ENCODE measurements at regions not wholly inside any gene's neighbourhood (a gene's known extent, or its start where the extent isn't known, plus 50 kb on each side); places are given as distances from the start of the nearest gene placed in this dataset.
"Not testable (repeated sequence)": the region's sequence is repeated elsewhere in the genome, so short reads cannot be mapped to it uniquely, and the experiment has no call there.

- not testable (repeated sequence) for TF ChIP-seq POLR2A (IDR thresholded peaks at IDR 0.05; ENCODE audit: low read depth, low read length); POLR2AphosphoS5 (IDR thresholded peaks at IDR 0.05; ENCODE audit: low read depth, low read length); TAF1 (IDR thresholded peaks at IDR 0.05; ENCODE audit: low read depth, low read length); SPI1 (IDR thresholded peaks at IDR 0.05; ENCODE audit: low read depth, low read length); POU2F2 (IDR thresholded peaks at IDR 0.05; ENCODE audit: low read depth, low read length); PAX5 (IDR thresholded peaks at IDR 0.05; ENCODE audit: insufficient read depth, low read length, severe bottlenecking)
These were observed 108.0 kb upstream of the PRSS1 start for GRCh38 chr7:142641252-142641651.
